ENCODE measurements at regions not wholly inside any gene's neighbourhood (a gene's known extent, or its start where the extent isn't known, plus 50 kb on each side); places are given as distances from the start of the nearest gene placed in this dataset.

- DNase-seq (ENCODE audit: extremely low read depth in 1 of 4, low spot score in 3 of 4): no peak
- no peaks in the 10 kb centered on the region for H3K4me1 ChIP-seq (replicated peaks in 1 of 2; ENCODE audit: control insufficient read depth in 2 of 2, insufficient read depth in 2 of 2, low read length in 2 of 2)
- ATAC-seq: no peak
- H3K9ac ChIP-seq (ENCODE audit: insufficient read depth in 1 of 2, low read depth in 2 of 2, low read length in 2 of 2): no peak overlapping the region
- in situ Hi-C loops (cut with MboI) (no loop called here), intact Hi-C loops (cut with micrococcal nuclease) (no loop called here)
- H4K20me1 ChIP-seq (replicated peaks; ENCODE audit: control insufficient read depth, insufficient read depth, low read length): no peaks in the 10 kb centered on the region
- 0% methylated on average over 3 of the region's 3 CpGs for WGBS (ENCODE audit: insufficient coverage, low coverage, missing lambda C conversion rate)
- no peak overlapping the region for H2AFZ ChIP-seq (ENCODE audit: low read depth, low read length)
- CTCF ChIA-PET (ENCODE audit: low intra/inter-chr PET ratio): no interaction called here
- TF ChIP-seq MCM2 (IDR thresholded peaks at IDR 0.05; ENCODE audit: low read depth) (no peak), CBX1 (IDR thresholded peaks at IDR 0.05; ENCODE audit: low read depth) (no peak), ZBTB33 (CRISPR knock-in tag; IDR thresholded peaks at IDR 0.05) (no peak), ZBTB1 (CRISPR knock-in tag; IDR thresholded peaks at IDR 0.05; ENCODE audit: borderline replicate concordance, low read depth) (no peak), CAMTA2 (CRISPR knock-in tag; conservative IDR thresholded peaks at IDR 0.05) (no peak), TEAD1 (CRISPR knock-in tag; IDR thresholded peaks at IDR 0.05) (no peak)
- BruUV-seq (replicated peaks): no TSS peak
- FAIRE-seq: no peak
- no peaks in the 10 kb centered on the region for H3K36me3 ChIP-seq (ENCODE audit: control insufficient read depth, insufficient read depth, low read length)
- POLR2A ChIA-PET: no interaction called here
- H3K9me1 ChIP-seq (ENCODE audit: control insufficient read depth, insufficient read depth, low read length): no peaks in the 10 kb centered on the region
- no peaks in the 10 kb centered on the region; the same call in 1 of the 2 replicates for H3K9me3 ChIP-seq (replicated peaks; ENCODE audit: control insufficient read depth, insufficient read depth, low read depth, low read length)
- H3K4me2 ChIP-seq (ENCODE audit: insufficient read depth, low read length): no peak overlapping the region
- H3K4me3 ChIP-seq: no peak overlapping the region
- no peaks in the 10 kb centered on the region for H3K79me2 ChIP-seq (ENCODE audit: control insufficient read depth, insufficient read depth, low read length)
- H3K27me3 ChIP-seq (ENCODE audit: control insufficient read depth in 2 of 2, insufficient read depth in 2 of 2, low read length in 2 of 2): no peaks in the 10 kb centered on the region
- no peak overlapping the region for H3K27ac ChIP-seq (ENCODE audit: extremely low read depth, low read depth, low read length)
These were observed 377.4 kb downstream of the LTN1 start for GRCh38 chr21:28615276-28615675.
